ENCODE measurements at regions not wholly inside any gene's neighbourhood (a gene's known extent, or its start where the extent isn't known, plus 50 kb on each side); places are given as distances from the start of the nearest gene placed in this dataset.
"Not testable (repeated sequence)": the region's sequence is repeated elsewhere in the genome, so short reads cannot be mapped to it uniquely, and the experiment has no call there.

DNA sequence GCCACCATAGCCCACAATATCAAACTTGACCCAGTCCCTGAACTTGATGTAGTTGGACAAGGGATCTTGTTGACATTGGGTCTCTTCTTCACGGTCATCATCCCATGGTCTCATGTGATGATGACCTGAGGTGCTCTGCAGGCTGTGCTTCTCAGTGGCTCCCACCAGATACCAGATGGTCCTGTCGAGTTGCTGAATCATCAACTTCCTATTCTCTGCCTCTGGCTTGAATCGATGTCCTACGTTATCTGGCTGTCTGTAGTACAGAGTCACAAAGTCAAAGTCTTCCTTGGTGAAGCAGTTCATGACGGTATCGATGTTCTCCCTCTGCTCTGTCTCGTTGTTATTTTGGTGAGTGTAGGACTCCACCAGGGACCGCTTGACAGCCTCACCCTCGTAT is 145.7 kb upstream of the ALDH3B2 start:
- DNase-seq (ENCODE audit: low spot score): no peak
- ATAC-seq: no peak
- intact Hi-C loops (cut with DNase I): no loop called here

GRCh38 chr11:67817558-67817957 is 143.1 kb upstream of the ALDH3B2 start:
- intact Hi-C loops (cut with DNase I); DNase-seq (ENCODE audit: low spot score); ATAC-seq: not testable (repeated sequence)

- intact Hi-C loops (cut with DNase I); DNase-seq (ENCODE audit: low spot score); ATAC-seq: not testable (repeated sequence)
These were observed 134.9 kb upstream of the ALDH3B2 start for GRCh38 chr11:67809301-67809700.

DNA sequence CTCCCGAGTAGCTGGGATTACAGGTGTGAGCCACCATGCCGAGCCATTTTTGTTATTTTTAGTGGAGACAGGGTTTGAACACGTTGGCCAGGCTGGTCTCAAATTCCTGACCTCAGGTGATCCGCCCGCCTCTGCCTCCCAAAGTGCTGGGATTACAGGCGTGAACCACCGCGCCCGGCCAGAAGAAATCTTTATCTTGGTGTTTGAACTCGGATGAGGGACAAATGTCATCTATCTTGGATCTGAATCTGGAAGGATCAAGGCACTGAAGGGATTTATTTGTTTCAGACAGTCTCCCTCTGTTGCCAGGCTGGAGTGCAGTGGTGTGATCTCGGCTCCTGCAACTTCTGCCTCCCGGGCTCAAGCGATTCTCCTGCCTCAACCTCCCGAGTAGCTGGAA is 133.5 kb upstream of the ALDH3B2 start:
- DNase-seq (ENCODE audit: low spot score); ATAC-seq; intact Hi-C loops (cut with DNase I): not testable (repeated sequence)

- ATAC-seq; DNase-seq (ENCODE audit: low spot score); intact Hi-C loops (cut with DNase I): not testable (repeated sequence)
These were observed 132.4 kb upstream of the ALDH3B2 start for GRCh38 chr11:67806728-67807235.

GRCh38 chr11:67806183-67806582 is 131.8 kb upstream of the ALDH3B2 start:
- ATAC-seq; intact Hi-C loops (cut with DNase I); DNase-seq (ENCODE audit: low spot score): not testable (repeated sequence)

DNA sequence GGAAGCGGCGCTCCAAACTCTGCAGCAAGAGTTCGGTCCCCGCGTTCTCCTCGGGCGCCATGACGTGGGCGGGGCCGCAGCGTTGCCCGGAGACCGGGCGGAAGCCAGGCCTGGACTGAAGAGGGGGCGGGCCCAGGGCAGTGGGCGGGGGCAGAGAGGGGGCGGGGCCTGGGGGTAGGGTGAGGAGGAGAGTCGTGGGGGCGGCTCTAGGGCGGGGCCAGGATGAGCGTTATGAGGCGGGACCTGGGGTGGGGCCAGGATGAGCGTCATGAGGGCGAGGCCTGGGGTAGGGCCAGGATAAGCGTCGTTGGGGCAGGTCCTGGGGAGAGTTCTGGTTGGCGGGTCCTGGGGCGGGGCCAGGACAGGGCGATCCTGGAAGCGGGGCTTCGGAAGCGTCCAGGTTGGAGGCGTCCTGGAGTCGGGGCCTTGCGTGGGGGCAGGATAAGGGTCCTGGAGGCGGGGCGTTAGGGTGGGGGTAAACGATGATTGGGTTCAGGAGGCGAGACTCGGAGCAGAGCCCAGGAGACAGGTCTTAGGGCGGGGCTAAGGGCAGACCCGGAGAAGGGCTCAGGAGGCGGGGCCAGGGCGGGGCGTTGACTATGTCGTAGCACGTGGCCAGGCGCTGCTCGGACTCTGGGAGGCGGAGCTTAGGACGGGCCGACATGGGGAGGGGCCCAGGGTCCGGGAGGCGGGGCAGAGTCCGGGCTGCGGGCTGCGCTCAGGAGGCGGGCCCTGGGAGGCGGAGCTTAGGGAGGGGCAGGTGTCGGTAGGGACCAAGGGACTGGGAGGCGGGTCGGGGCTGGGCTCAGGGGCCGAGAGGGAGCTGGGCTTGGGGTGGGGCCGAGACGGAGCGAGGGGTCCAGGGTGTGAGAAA is 131.1 kb upstream of the ALDH3B2 start:
- ATAC-seq (peak; percentile 100), DNase-seq (ENCODE audit: low spot score) (peak; percentile 100)
- intact Hi-C loops (cut with DNase I): not testable (repeated sequence)

DNA sequence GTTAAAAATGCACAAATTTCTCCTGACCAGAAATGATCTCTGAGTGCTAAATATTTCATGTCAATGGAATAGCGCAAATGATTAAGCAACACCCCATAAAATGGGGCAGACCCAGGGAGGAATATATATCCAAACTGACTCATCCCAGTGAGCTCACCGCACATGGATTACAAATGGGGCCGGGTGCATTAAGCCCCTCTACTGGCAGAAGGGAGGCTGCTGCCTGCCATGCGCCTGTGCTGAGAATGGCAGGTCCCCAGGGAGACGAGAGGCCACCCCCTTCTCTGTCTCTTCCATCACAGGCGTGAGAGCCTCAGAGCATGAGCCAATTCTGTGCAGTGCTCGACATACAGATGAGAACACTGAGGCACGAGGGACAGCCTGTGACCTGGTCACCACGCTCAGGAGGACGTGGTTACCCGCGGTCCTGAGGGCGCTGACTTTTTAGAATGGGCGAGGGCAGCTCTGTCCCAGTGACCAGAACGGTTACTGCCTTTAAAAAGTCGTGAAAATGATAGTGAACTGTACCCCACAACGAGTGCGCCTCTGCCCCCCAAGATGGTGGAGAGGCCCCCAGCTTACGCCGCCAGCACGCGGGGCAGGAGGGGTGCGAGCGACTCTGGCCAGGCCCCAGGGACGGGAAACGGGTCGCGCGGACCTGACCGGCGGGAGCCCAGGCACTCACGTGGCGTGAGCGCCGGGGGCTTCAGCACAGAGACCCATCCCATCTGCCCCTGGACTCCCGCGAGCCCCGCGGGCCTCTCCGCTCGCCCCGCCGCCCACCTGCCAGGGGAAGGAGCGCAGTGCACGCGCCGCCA is 130.2 kb upstream of the ALDH3B2 start:
- intact Hi-C loops (cut with DNase I); DNase-seq (ENCODE audit: low spot score); ATAC-seq: not testable (repeated sequence)

DNA sequence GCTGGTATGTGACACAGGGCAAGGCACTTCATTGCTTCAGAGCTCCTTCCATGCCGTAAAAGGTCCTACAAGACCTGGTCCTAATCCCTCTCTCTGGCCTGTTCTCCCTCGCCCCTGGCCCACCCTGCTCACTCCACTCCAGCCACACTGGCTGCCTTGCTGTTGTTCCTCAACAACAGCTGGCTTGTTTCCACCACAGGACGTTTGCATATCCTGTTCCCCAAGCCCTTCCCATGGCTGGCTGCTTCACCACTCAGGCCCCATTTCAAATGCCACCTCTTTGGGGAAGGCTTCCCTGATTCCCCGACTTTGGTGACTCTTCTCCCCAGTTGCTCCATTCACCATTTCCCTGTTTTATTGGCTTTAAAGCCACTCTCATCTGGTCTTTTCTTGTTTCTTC is 129.1 kb upstream of the ALDH3B2 start:
- DNase-seq (ENCODE audit: low spot score); ATAC-seq; intact Hi-C loops (cut with DNase I): not testable (repeated sequence)

DNA sequence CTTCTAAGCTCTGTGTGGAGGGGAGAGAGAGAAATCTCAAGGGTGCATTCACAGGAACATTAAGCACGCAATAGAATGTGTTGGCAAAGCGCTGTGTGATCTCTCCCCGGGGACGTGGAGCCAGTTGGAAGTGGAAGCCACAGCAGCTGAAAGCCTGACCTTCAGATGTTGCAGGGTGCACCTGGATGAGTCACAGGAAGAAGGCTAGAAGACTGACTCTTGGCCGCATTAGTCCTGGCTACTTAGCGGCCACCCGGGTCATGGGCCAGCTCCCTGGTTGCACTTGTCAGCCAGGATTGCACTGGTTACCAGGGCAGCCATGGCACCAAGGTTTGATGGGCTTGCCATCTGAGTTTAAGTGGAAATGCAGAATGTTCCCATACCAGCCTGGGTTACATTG is 128.6 kb upstream of the ALDH3B2 start:
- DNase-seq (ENCODE audit: low spot score); ATAC-seq; intact Hi-C loops (cut with DNase I): not testable (repeated sequence)

DNA sequence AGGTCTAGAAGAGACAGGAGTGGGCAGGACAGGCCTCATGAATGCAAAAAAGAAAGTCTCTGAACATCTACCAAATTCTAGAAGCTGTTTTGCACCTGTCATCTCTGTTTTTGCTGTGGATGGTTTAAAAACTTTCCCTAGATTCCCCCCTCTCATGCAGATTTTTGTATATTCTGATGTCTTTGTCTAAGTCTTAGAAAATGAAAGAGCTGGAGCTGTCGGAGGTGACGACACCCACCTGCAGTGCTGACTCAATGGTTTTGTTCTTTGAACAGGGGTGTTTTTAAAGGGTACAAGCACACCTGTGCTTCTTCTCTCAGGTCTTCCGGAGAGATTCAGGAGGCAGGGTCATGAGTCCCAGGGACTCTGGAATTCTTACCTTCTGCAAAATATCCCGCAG is 128.2 kb upstream of the ALDH3B2 start:
- intact Hi-C loops (cut with DNase I); DNase-seq (ENCODE audit: low spot score); ATAC-seq: not testable (repeated sequence)

GRCh38 chr11:67801397-67801796 is 127.0 kb upstream of the ALDH3B2 start:
- intact Hi-C loops (cut with DNase I); ATAC-seq; DNase-seq (ENCODE audit: low spot score): not testable (repeated sequence)

DNA sequence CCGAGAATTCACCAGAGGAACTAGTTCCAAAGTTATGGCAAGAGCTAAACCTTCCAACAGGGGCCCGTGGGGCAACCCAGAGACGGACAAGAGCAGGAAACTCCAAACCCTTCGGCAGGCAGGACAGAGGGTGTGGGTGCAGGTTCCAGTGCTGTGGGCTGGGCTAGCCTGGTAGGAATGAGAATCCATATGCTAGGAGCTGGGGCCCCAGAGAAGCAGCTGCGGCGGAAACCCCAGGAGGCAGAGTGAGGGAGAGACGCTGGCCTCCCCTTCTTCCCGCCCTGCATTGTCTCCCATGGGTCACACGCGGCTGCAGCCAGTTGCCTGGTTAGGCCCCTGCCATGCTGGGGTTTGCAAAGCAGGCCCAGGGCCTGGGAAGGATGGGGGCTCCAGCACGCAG is 126.2 kb upstream of the ALDH3B2 start:
- ATAC-seq; intact Hi-C loops (cut with DNase I); DNase-seq (ENCODE audit: low spot score): not testable (repeated sequence)

- intact Hi-C loops (cut with DNase I); ATAC-seq; DNase-seq (ENCODE audit: low spot score): not testable (repeated sequence)
These were observed 125.4 kb upstream of the ALDH3B2 start for GRCh38 chr11:67799808-67800207.

DNA sequence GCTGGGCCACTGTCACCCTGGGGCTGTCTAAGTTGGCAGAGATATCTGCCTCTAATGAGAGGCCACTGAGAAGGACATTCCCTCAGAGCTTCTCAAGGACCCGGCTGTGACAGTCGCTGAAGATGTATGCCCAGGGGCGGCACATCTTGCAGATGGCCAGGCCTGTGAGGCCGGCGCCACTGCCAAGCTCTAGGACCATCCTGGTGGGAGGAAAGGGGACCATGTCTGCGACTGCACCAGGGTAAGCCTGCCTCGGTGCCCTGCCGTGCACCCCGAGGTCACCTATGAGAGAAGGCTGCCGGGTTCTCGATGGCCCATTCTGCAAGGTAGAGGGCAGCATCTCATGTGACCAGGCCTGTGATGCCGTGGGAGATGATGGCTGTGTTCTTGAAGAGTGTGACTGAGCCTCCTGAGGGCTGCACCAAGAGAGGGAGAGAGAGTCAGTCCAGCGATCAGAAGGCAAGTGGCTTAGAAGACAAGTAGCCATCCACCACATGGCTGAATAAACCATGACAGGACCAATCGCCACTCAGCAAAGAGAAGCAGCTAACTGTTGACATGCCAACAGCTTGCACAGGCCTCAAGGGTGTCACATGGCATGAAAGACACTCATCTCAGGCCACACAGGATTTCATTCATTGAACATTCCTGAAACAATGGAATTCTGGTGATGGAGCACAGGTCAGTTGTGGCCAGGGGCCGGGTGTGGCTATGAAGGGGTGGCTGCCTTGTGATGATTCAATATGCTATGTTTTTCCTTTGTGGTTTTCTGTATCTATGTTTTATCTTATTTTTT is 123.5 kb upstream of the ALDH3B2 start:
- intact Hi-C loops (cut with DNase I); DNase-seq (ENCODE audit: low spot score); ATAC-seq: not testable (repeated sequence)

- ATAC-seq (no peak), DNase-seq (ENCODE audit: low spot score) (no peak)
- intact Hi-C loops (cut with DNase I): no loop called here
These were observed 121.3 kb upstream of the ALDH3B2 start for GRCh38 chr11:67795746-67796145.

GRCh38 chr11:67793750-67794149 is 119.3 kb upstream of the ALDH3B2 start:
- intact Hi-C loops (cut with DNase I); ATAC-seq; DNase-seq (ENCODE audit: low spot score): not testable (repeated sequence)

- ATAC-seq; intact Hi-C loops (cut with DNase I); DNase-seq (ENCODE audit: low spot score): not testable (repeated sequence)
These were observed 118.0 kb upstream of the ALDH3B2 start for GRCh38 chr11:67792273-67792990.

Data from sciatic nerve (tissue), 2 donors.